Esophagus muscularis mucosa (tissue), 4 donors: ENCODE measurements at regions not wholly inside any gene's neighbourhood (a gene's known extent, or its start where the extent isn't known, plus 50 kb on each side); places are given as distances from the start of the nearest gene placed in this dataset.

Source experiments
- CTCF ChIP-seq, 3 experiments: fragments of 200-600 bp in 2 of 3; fragments of 450-650 bp in 1 of 3; sonication (generic) in 2 of 3; IDR thresholded peaks; one replicate each; pipeline ENCODE4 v1.5.1; 2017 to 2019; ENCODE audit warnings: antibody characterized with exemption in 3 of 3, mild to moderate bottlenecking in 2 of 3, moderate library complexity in 1 of 3
- EP300 ChIP-seq: sonication (generic); formaldehyde crosslinking; IDR thresholded peaks from one replicate; pipeline ENCODE4 v1.6.1; 2017; ENCODE audit warnings: antibody characterized with exemption
- POLR2A ChIP-seq: fragments of 450-650 bp; IDR thresholded peaks from one replicate; pipeline ENCODE4 v1.6.1; 2017; ENCODE audit warnings: antibody characterized with exemption, moderate library complexity, mild to moderate bottlenecking, low read depth

- TF ChIP-seq CTCF (IDR thresholded peaks at IDR 0.05) (no peak), POLR2A (no peak), EP300 (no peak)
Observed at GRCh38 chr15:25624504-25625177, 185.8 kb upstream of the UBE3A start.
